ENCODE measurements at regions not wholly inside any gene's neighbourhood (a gene's known extent, or its start where the extent isn't known, plus 50 kb on each side); places are given as distances from the start of the nearest gene placed in this dataset.
"Not testable (repeated sequence)": the region's sequence is repeated elsewhere in the genome, so short reads cannot be mapped to it uniquely, and the experiment has no call there.

- H3K27ac Mint-ChIP-seq (ENCODE audit: low read depth, unreplicated experiment), result no peak overlapping the region
- no peaks in the 10 kb centered on the region for H3K27me3 Mint-ChIP-seq (ENCODE audit: insufficient read depth, unreplicated experiment)
- intact Hi-C loops (cut with micrococcal nuclease), result no loop called here
- TF ChIP-seq, protein P1, sequence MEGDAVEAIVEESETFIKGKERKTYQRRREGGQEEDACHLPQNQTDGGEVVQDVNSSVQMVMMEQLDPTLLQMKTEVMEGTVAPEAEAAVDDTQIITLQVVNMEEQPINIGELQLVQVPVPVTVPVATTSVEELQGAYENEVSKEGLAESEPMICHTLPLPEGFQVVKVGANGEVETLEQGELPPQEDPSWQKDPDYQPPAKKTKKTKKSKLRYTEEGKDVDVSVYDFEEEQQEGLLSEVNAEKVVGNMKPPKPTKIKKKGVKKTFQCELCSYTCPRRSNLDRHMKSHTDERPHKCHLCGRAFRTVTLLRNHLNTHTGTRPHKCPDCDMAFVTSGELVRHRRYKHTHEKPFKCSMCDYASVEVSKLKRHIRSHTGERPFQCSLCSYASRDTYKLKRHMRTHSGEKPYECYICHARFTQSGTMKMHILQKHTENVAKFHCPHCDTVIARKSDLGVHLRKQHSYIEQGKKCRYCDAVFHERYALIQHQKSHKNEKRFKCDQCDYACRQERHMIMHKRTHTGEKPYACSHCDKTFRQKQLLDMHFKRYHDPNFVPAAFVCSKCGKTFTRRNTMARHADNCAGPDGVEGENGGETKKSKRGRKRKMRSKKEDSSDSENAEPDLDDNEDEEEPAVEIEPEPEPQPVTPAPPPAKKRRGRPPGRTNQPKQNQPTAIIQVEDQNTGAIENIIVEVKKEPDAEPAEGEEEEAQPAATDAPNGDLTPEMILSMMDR (IDR thresholded peaks at IDR 0.05; ENCODE audit: unreplicated experiment), result no peak
- H3K4me3 Mint-ChIP-seq (ENCODE audit: unreplicated experiment), result no peak overlapping the region
- H3K36me3 Mint-ChIP-seq (ENCODE audit: insufficient read depth, unreplicated experiment), result no peaks in the 10 kb centered on the region
- ChIA-PET CTCF (no interaction called here), POLR2A (no interaction called here)
- H3K9me3 Mint-ChIP-seq (ENCODE audit: unreplicated experiment), result no peaks in the 10 kb centered on the region
- BruUV-seq (replicated peaks), result no TSS peak
- no peak for DNase-seq (ENCODE audit: unreplicated experiment)
- H3K4me1 Mint-ChIP-seq (ENCODE audit: insufficient read depth, unreplicated experiment), result no peaks in the 10 kb centered on the region
Measured at GRCh38 chr5:167389537-167389936, 901.9 kb upstream of the WWC1 start.

GRCh38 chr5:167391286-167391685 is 900.2 kb upstream of the WWC1 start:
- not testable (repeated sequence) for H3K4me3 Mint-ChIP-seq (ENCODE audit: unreplicated experiment)

DNA sequence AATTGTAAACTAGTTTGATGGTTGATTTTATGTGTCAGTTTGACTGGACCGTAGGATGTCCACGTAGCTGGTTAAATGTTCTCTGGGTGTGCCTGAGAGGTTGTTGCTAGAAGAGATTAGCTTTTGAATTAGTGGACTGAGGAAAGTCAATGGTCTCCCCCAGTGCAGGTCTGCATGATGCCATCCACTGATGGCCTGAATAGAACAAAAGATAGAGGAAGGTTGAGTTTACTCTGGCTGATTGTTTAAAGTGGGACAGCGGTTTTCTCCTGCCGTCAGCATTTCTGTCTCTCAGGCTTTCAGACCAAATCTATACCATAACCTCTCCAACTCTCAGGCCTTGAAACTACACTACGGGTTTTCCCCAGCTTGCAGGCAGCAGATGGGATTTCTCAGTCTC is 899.2 kb upstream of the WWC1 start:
- no peaks in the 10 kb centered on the region for H3K9me3 Mint-ChIP-seq (ENCODE audit: unreplicated experiment)
- no peaks in the 10 kb centered on the region for H3K4me1 Mint-ChIP-seq (ENCODE audit: insufficient read depth, unreplicated experiment)
- H3K36me3 Mint-ChIP-seq (ENCODE audit: insufficient read depth, unreplicated experiment), result no peaks in the 10 kb centered on the region
- no TSS peak for BruUV-seq (replicated peaks)
- CTCF ChIA-PET, result interaction anchor here (0.5 kb wide), 1 partner anchor 533 kb away, joined by 3 read pairs; no protein-coding TSS in a partner anchor
- H3K27ac Mint-ChIP-seq (ENCODE audit: low read depth, unreplicated experiment), result no peak overlapping the region
- POLR2A ChIA-PET, result no interaction called here
- no peak for DNase-seq (ENCODE audit: unreplicated experiment)
- H3K4me3 Mint-ChIP-seq (ENCODE audit: unreplicated experiment), result no peak overlapping the region
- intact Hi-C loops (cut with micrococcal nuclease), result no loop called here
- H3K27me3 Mint-ChIP-seq (ENCODE audit: insufficient read depth, unreplicated experiment), result no peaks in the 10 kb centered on the region
- TF ChIP-seq, protein P1 (IDR thresholded peaks at IDR 0.05; ENCODE audit: unreplicated experiment), result no peak

More at GRCh38 chr5:167391286-167391685, 900.2 kb upstream of the WWC1 start:
- H3K9me3 Mint-ChIP-seq (ENCODE audit: unreplicated experiment); DNase-seq (ENCODE audit: unreplicated experiment); H3K4me1 Mint-ChIP-seq (ENCODE audit: insufficient read depth, unreplicated experiment); H3K27ac Mint-ChIP-seq (ENCODE audit: low read depth, unreplicated experiment); intact Hi-C loops (cut with micrococcal nuclease); POLR2A ChIA-PET; BruUV-seq (replicated peaks); H3K27me3 Mint-ChIP-seq (ENCODE audit: insufficient read depth, unreplicated experiment); H3K36me3 Mint-ChIP-seq (ENCODE audit: insufficient read depth, unreplicated experiment): not testable (repeated sequence)
- CTCF ChIA-PET, result interaction anchor here (0.7 to 0.8 kb wide), 2 partner anchors 399 to 672 kb away, joined by 4 read pairs; no protein-coding TSS in a partner anchor

GRCh38 chr5:167393358-167393757 is 898.1 kb upstream of the WWC1 start:
- ChIA-PET CTCF (no interaction called here), POLR2A (no interaction called here)
- H3K4me3 Mint-ChIP-seq (ENCODE audit: unreplicated experiment), result no peak overlapping the region
- no peak for DNase-seq (ENCODE audit: unreplicated experiment)
- intact Hi-C loops (cut with micrococcal nuclease), result no loop called here
- no peak overlapping the region for H3K27ac Mint-ChIP-seq (ENCODE audit: low read depth, unreplicated experiment)
- H3K27me3 Mint-ChIP-seq (ENCODE audit: insufficient read depth, unreplicated experiment), result no peaks in the 10 kb centered on the region
- no peaks in the 10 kb centered on the region for H3K4me1 Mint-ChIP-seq (ENCODE audit: insufficient read depth, unreplicated experiment)
- TF ChIP-seq, protein P1 (IDR thresholded peaks at IDR 0.05; ENCODE audit: unreplicated experiment), result no peak
- H3K9me3 Mint-ChIP-seq (ENCODE audit: unreplicated experiment), result no peaks in the 10 kb centered on the region
- H3K36me3 Mint-ChIP-seq (ENCODE audit: insufficient read depth, unreplicated experiment), result no peaks in the 10 kb centered on the region
- no TSS peak for BruUV-seq (replicated peaks)

DNA sequence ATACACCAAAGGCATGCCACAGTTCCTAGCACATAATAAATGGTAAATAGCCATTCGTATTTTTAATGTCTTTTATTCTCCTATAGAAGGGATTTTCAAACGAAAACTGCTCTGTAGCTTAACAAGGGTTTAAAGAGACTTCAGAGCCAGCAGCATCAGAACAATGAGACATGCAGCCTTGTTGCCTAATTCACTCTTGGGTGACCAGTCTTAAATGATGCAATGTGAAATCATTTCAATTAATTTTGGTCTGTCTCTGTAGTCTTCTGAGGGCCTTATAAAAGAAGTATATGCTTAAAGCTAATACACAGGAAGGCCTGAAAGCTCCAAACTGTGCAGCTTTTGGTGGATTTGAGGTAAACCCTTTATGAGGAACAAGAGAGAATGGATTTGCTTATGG is 888.8 kb upstream of the WWC1 start:
- H3K4me3 Mint-ChIP-seq (ENCODE audit: unreplicated experiment), result no peak overlapping the region
- peaks cover 6% of the 10 kb centered on the region for H3K4me1 Mint-ChIP-seq (ENCODE audit: insufficient read depth, unreplicated experiment)
- CTCF ChIA-PET, result no interaction called here
- no peaks in the 10 kb centered on the region for H3K27me3 Mint-ChIP-seq (ENCODE audit: insufficient read depth, unreplicated experiment)
- intact Hi-C loops (cut with micrococcal nuclease), result no loop called here
- peaks cover 8% of the 10 kb centered on the region for H3K9me3 Mint-ChIP-seq (ENCODE audit: unreplicated experiment)
- no TSS peak for BruUV-seq (replicated peaks)
- TF ChIP-seq, protein P1 (IDR thresholded peaks at IDR 0.05; ENCODE audit: unreplicated experiment), result no peak
- H3K27ac Mint-ChIP-seq (ENCODE audit: low read depth, unreplicated experiment), result no peak overlapping the region
- H3K36me3 Mint-ChIP-seq (ENCODE audit: insufficient read depth, unreplicated experiment), result no peaks in the 10 kb centered on the region
- POLR2A ChIA-PET, result no interaction called here
- DNase-seq (ENCODE audit: unreplicated experiment), result peak; percentile 34

Measured in MCF 10A (cell line).